ENCODE measurements at regions not wholly inside any gene's neighbourhood (a gene's known extent, or its start where the extent isn't known, plus 50 kb on each side); places are given as distances from the start of the nearest gene placed in this dataset.

DNA sequence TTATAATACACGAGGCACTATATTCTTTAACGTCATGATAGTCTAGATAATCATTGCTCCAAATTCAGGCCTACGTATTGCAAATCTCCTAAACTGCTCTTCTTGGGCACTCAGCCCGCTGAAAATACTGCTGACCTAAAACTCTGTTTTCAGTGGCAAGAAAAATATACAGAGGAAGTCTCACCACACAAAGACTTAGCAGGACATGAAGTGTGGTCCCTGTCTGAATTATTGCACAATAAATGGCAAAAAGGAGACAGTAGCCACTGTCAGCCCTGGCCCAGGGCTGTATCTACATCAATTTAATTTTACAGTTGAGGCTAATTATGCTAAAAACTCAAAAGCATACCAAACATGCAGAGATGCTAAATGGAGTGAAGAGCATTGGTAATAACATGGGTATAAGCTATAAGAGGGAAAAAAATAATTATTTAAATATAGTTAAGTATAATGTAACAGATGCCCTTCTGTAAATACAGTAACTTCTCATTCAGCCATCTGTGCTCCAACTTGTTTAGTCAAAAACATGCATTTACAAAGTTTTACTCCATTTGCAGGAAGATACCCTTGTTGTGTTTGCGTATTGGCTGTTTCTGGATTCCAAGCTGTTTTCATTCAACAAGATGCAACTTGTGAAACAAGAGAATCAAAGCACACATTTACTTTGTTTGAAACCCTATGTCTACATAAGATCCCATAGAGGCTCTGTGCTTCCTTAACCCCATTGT, 800.0 kb upstream of the LUZP2 start:
- Histone ChIP-seq H3K4me1 (ENCODE audit: control insufficient read depth, insufficient read depth, low read length) (peaks cover 6% of the 10 kb centered on the region; the same call in 1 of the 2 replicates), H3K36me3 (ENCODE audit: control insufficient read depth, insufficient read depth, low read length) (no peaks in the 10 kb centered on the region), H3K4me3 (ENCODE audit: low read depth, low read length) (no peak overlapping the region), H3K9ac (ENCODE audit: low read depth, low read length) (no peak overlapping the region), H3K27ac (ENCODE audit: low read depth, low read length) (no peak overlapping the region), H3K27me3 (ENCODE audit: control insufficient read depth, insufficient read depth, low read length) (no peaks in the 10 kb centered on the region), H3K9me3 (ENCODE audit: control insufficient read depth, insufficient read depth, low read length) (no peaks in the 10 kb centered on the region)

DNA sequence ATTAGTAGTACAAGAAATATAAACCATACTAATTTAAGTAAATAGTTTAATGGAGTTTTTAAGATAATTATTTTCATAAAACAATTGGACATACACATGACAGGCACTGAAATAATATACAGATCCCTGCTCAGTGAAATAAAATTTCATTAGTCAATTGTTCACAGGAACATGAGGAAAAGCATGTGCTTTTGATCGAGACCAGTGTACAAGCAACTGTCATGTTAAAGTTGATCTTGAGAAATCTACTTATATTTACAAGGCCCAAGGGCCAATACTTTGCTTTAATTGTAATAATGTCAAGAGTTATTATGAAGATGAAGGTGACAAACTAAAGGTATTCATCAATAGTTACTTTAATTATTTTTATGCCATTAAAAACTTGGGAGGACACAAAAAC, 792.7 kb upstream of the LUZP2 start:
- Histone ChIP-seq H3K27ac (ENCODE audit: low read depth, low read length) (no peak overlapping the region), H3K4me1 (ENCODE audit: control insufficient read depth, insufficient read depth, low read length) (no peaks in the 10 kb centered on the region), H3K9me3 (ENCODE audit: control insufficient read depth, insufficient read depth, low read length) (no peaks in the 10 kb centered on the region), H3K36me3 (ENCODE audit: control insufficient read depth, insufficient read depth, low read length) (no peaks in the 10 kb centered on the region), H3K27me3 (ENCODE audit: control insufficient read depth, insufficient read depth, low read length) (no peaks in the 10 kb centered on the region), H3K9ac (ENCODE audit: low read depth, low read length) (no peak overlapping the region), H3K4me3 (ENCODE audit: low read depth, low read length) (no peak overlapping the region)

DNA sequence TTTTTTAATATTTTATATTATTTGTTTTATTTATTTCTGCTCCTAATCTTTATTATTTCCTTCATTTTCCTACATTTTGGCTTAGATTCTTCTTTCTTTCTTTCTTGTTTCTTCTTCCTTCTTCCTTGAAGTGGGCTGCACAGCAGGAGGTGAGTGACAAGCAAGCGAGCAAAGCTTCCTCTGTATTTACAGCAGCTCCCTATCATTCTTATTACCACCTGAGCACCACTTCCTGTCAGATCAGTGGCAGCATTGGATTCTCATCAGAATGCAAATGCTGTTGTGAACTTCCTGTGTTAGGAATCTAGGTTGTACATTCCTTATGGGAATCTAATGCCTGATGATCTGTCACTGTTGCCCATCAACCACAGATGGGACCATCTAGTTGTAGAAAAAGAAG, 784.9 kb upstream of the LUZP2 start:
- H3K4me1 ChIP-seq (ENCODE audit: control insufficient read depth, insufficient read depth, low read length), result 0 out of 2 replicates have a peak, but pooled peaks cover 4% of the 10 kb centered on the region
- H3K27me3 ChIP-seq (ENCODE audit: control insufficient read depth, insufficient read depth, low read length), result no peaks in the 10 kb centered on the region
- H3K4me3 ChIP-seq (ENCODE audit: low read depth, low read length), result no peak overlapping the region
- peaks cover 5% of the 10 kb centered on the region; the same call in 1 of the 2 replicates for H3K9me3 ChIP-seq (ENCODE audit: control insufficient read depth, insufficient read depth, low read length)
- no peak overlapping the region for H3K9ac ChIP-seq (ENCODE audit: low read depth, low read length)
- H3K36me3 ChIP-seq (ENCODE audit: control insufficient read depth, insufficient read depth, low read length), result no peaks in the 10 kb centered on the region
- no peak overlapping the region for H3K27ac ChIP-seq (ENCODE audit: low read depth, low read length)

DNA sequence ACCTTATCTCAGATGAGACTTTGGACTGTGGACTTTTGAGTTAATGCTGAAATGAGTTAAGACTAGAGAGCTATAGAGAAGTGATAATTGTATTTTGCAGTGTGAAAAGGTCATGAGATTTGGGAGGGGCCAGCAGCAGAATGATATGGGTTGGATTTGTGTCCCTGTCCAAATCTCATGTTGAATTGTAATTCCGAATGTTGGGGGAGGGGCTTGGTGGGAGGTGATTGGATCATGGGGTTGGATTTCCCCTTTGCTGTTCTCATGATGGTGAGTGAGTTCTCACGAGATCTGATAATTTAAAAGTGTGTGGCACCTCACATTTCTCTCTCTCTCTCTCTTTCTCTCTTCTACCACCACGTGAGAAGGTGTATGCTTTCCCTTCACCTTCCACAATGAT, 777.8 kb upstream of the LUZP2 start:
- H3K27me3 ChIP-seq (ENCODE audit: control insufficient read depth, insufficient read depth, low read length), result no peaks in the 10 kb centered on the region
- peaks cover 22% of the 10 kb centered on the region for H3K9me3 ChIP-seq (ENCODE audit: control insufficient read depth, insufficient read depth, low read length)

DNA sequence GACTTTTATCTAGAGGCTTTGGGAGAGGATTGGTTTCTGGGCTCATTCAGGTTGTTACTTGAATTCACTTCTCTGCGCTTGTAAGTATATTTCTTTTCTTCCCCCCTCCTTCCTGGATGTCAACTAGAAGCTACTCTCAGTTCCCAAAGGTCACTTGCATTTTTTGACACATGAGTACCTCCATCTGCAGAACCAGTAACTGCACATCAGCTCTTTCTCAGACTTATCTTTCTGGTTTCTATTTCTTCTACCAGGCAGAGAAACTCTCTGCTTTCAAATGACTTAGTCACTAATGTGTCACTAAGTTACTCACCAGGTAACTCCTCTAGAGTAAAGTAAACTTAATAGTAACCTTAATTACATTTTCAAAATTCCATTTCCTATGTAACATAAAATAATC, 773.0 kb upstream of the LUZP2 start:
- H3K27me3 ChIP-seq (ENCODE audit: control insufficient read depth, insufficient read depth, low read length), result no peaks in the 10 kb centered on the region
- no peak overlapping the region for H3K27ac ChIP-seq (ENCODE audit: low read depth, low read length)
- 0 out of 2 replicates have a peak, but pooled peaks cover 3% of the 10 kb centered on the region for H3K9me3 ChIP-seq (ENCODE audit: control insufficient read depth, insufficient read depth, low read length)
- H3K4me1 ChIP-seq (ENCODE audit: control insufficient read depth, insufficient read depth, low read length), result no peaks in the 10 kb centered on the region; the same call in 1 of the 2 replicates
- H3K36me3 ChIP-seq (ENCODE audit: control insufficient read depth, insufficient read depth, low read length), result no peaks in the 10 kb centered on the region
- H3K4me3 ChIP-seq (ENCODE audit: low read depth, low read length), result no peak overlapping the region
- H3K9ac ChIP-seq (ENCODE audit: low read depth, low read length), result no peak overlapping the region

More for the DNA sequence above, 777.8 kb upstream of the LUZP2 start:
- Histone ChIP-seq H3K27ac (ENCODE audit: low read depth, low read length) (no peak overlapping the region), H3K4me3 (ENCODE audit: low read depth, low read length) (no peak overlapping the region), H3K9ac (ENCODE audit: low read depth, low read length) (no peak overlapping the region), H3K36me3 (ENCODE audit: control insufficient read depth, insufficient read depth, low read length) (no peaks in the 10 kb centered on the region), H3K4me1 (ENCODE audit: control insufficient read depth, insufficient read depth, low read length) (no peaks in the 10 kb centered on the region)

DNA sequence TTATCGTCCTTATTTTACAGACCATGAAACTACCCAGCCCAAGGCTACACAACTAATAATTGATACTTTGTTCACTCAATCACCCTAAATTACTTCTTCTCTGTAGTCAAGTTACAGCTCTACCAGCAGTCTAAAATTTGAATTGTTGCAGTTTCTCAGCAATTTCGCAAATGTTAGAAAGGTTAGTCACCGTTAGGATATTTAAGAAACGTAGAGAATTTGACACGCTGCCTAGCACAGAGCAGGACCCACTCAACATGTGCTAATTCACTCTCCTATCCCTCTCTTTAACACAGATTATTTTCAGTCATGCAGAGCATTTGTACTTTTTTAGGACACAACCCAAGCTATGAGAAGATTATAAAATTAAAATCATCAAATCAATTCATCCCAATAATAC, 771.1 kb upstream of the LUZP2 start:
- Histone ChIP-seq H3K4me1 (ENCODE audit: control insufficient read depth, insufficient read depth, low read length) (no peaks in the 10 kb centered on the region; the same call in 1 of the 2 replicates), H3K4me3 (ENCODE audit: low read depth, low read length) (no peak overlapping the region), H3K9ac (ENCODE audit: low read depth, low read length) (no peak overlapping the region), H3K27me3 (ENCODE audit: control insufficient read depth, insufficient read depth, low read length) (no peaks in the 10 kb centered on the region), H3K36me3 (ENCODE audit: control insufficient read depth, insufficient read depth, low read length) (no peaks in the 10 kb centered on the region), H3K9me3 (ENCODE audit: control insufficient read depth, insufficient read depth, low read length) (no peaks in the 10 kb centered on the region), H3K27ac (ENCODE audit: low read depth, low read length) (no peak overlapping the region)

DNA sequence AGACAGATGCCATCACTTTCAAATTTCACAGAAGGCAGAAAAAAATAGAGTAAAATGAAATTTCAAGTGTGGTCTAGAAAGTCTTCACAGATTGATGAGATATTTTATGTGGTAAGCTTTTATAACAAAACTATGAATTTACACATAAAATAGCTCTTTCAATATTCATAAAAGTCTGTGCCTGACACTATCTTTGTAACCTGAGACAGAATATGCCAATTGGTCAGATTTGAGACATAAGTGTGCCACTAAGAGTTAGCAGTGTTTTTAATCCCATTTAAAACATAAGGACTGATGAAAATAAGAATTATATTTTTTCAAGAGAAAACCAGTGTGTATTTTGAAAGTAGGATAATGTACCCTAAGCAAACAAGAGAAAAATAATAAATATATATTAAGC, 769.5 kb upstream of the LUZP2 start:
- Histone ChIP-seq H3K9ac (ENCODE audit: low read depth, low read length) (no peak overlapping the region), H3K9me3 (ENCODE audit: control insufficient read depth, insufficient read depth, low read length) (no peaks in the 10 kb centered on the region), H3K4me1 (ENCODE audit: control insufficient read depth, insufficient read depth, low read length) (no peaks in the 10 kb centered on the region; the same call in 1 of the 2 replicates)

DNA sequence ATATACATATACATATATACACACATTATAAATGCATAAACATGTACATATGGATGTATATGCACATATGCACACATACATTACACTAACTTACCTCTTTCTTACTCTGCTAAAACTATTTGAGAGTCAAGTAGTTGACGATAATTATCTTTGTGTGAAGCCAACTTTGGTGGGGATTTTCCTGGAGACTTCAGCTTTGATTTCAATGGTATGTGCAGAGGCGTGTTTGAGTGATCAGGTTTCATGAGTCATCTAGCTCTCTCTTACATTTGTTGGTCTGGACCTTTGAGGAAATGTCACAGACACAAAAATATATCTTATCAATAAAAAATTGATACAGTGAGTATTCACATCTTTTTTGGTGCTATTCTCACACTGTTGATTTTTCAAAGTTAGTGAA, 769.1 kb upstream of the LUZP2 start:
- Histone ChIP-seq H3K9me3 (ENCODE audit: control insufficient read depth, insufficient read depth, low read length) (no peaks in the 10 kb centered on the region), H3K9ac (ENCODE audit: low read depth, low read length) (no peak overlapping the region), H3K36me3 (ENCODE audit: control insufficient read depth, insufficient read depth, low read length) (no peaks in the 10 kb centered on the region), H3K27me3 (ENCODE audit: control insufficient read depth, insufficient read depth, low read length) (no peaks in the 10 kb centered on the region), H3K27ac (ENCODE audit: low read depth, low read length) (no peak overlapping the region), H3K4me1 (ENCODE audit: control insufficient read depth, insufficient read depth, low read length) (no peaks in the 10 kb centered on the region; the same call in 1 of the 2 replicates), H3K4me3 (ENCODE audit: low read depth, low read length) (no peak overlapping the region)

More for the DNA sequence above, 769.5 kb upstream of the LUZP2 start:
- H3K27me3 ChIP-seq (ENCODE audit: control insufficient read depth, insufficient read depth, low read length), result no peaks in the 10 kb centered on the region
- no peaks in the 10 kb centered on the region for H3K36me3 ChIP-seq (ENCODE audit: control insufficient read depth, insufficient read depth, low read length)
- no peak overlapping the region for H3K4me3 ChIP-seq (ENCODE audit: low read depth, low read length)
- H3K27ac ChIP-seq (ENCODE audit: low read depth, low read length), result no peak overlapping the region

DNA sequence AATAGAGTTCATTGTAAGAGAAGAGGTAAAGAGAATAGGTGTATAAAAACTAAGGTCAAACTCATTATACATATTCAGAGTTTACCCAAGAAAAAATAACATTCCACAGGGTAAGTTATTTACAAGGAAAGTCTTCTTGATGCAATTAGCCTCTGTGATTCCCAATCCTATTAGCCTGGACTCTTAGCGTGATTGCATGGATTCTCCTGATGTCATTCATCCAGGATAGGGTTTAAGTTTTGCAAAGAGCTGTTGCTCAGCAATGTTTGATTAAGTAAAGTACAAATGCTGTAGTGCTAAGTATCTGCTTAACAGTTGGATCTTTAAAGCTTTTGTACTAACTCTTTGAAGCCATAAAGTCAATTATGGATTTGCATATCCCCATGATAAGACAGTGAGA, 767.8 kb upstream of the LUZP2 start:
- H3K27me3 ChIP-seq (ENCODE audit: control insufficient read depth, insufficient read depth, low read length), result no peaks in the 10 kb centered on the region
- no peak overlapping the region for H3K9ac ChIP-seq (ENCODE audit: low read depth, low read length)
- H3K4me1 ChIP-seq (ENCODE audit: control insufficient read depth, insufficient read depth, low read length), result no peaks in the 10 kb centered on the region; the same call in 1 of the 2 replicates
- no peaks in the 10 kb centered on the region for H3K36me3 ChIP-seq (ENCODE audit: control insufficient read depth, insufficient read depth, low read length)
- no peak overlapping the region for H3K27ac ChIP-seq (ENCODE audit: low read depth, low read length)
- no peaks in the 10 kb centered on the region for H3K9me3 ChIP-seq (ENCODE audit: control insufficient read depth, insufficient read depth, low read length)
- H3K4me3 ChIP-seq (ENCODE audit: low read depth, low read length), result no peak overlapping the region

DNA sequence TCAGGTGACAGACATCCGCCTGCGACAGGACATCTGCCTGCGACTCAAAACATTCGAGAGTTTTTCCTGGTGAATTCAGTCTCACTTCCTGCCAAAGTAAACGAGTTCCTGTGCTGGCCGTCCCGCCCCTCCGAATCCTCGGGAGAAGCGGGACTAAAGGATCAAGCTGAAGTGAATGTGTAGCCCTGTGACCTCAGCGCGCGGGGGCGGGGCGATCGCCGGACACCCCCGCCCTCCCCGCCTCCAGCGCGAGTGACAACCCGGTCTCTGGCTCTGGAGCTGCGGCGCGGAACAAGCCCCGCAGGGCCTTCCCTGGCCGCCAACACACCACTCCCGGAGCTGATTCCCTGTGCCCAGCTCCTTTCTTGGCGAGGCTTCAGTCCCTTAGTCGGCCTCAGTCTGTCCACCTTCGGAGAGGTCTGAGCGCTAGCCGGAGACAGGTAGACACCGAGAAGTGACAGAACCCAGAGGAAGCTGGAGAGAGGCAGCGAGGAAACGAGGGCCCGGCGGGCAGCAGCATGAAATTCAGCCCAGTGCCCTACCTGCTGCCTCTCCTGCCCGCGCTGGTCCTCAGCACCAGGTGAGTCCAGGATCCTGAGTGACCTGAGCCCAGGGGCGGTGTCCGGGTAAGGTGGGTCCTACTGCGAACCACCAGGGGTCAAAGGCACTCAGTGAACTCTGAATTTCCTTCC, 766.4 kb upstream of the LUZP2 start:
- H3K27ac ChIP-seq (ENCODE audit: low read depth, low read length), result no peak overlapping the region
- H3K36me3 ChIP-seq (ENCODE audit: control insufficient read depth, insufficient read depth, low read length), result no peaks in the 10 kb centered on the region
- no peaks in the 10 kb centered on the region for H3K9me3 ChIP-seq (ENCODE audit: control insufficient read depth, insufficient read depth, low read length)
- H3K9ac ChIP-seq (ENCODE audit: low read depth, low read length), result no peak overlapping the region
- H3K4me3 ChIP-seq (ENCODE audit: low read depth, low read length), result no peak overlapping the region
- no peaks in the 10 kb centered on the region for H3K27me3 ChIP-seq (ENCODE audit: control insufficient read depth, insufficient read depth, low read length)
- no peaks in the 10 kb centered on the region; the same call in 1 of the 2 replicates for H3K4me1 ChIP-seq (ENCODE audit: control insufficient read depth, insufficient read depth, low read length)

DNA sequence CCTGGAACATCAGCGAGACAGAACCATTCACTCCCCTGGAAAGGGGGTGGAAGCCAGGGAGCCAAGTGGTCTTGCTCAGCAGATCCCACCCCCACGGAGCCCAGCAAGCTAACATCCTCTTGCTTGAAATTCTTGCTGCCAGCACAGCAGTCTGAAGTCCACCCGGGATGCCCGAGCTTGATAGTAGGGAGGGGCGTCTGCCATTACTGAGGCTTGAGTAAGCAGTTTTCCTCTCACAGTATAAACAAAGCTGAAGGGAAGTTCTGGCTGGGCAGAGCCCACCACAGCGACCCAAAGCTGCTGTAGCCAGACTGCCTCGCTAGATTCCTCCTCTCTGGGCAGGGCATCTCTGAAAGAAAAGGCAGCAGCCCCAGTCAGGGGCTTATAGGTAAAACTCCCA, 764.8 kb upstream of the LUZP2 start:
- H3K27ac ChIP-seq (ENCODE audit: low read depth, low read length), result no peak overlapping the region
- H3K4me3 ChIP-seq (ENCODE audit: low read depth, low read length), result no peak overlapping the region
- no peaks in the 10 kb centered on the region for H3K27me3 ChIP-seq (ENCODE audit: control insufficient read depth, insufficient read depth, low read length)

More for the DNA sequence above, 764.8 kb upstream of the LUZP2 start:
- H3K9ac ChIP-seq (ENCODE audit: low read depth, low read length), result no peak overlapping the region
- H3K4me1 ChIP-seq (ENCODE audit: control insufficient read depth, insufficient read depth, low read length), result no peaks in the 10 kb centered on the region; the same call in 1 of the 2 replicates
- no peaks in the 10 kb centered on the region for H3K9me3 ChIP-seq (ENCODE audit: control insufficient read depth, insufficient read depth, low read length)
- H3K36me3 ChIP-seq (ENCODE audit: control insufficient read depth, insufficient read depth, low read length), result no peaks in the 10 kb centered on the region

Measured in HUES48 (cell line).